AG09309 (cell line): ENCODE measurements at regions not wholly inside any gene's neighbourhood (a gene's known extent, or its start where the extent isn't known, plus 50 kb on each side); places are given as distances from the start of the nearest gene placed in this dataset.
"Not testable (repeated sequence)": the region's sequence is repeated elsewhere in the genome, so short reads cannot be mapped to it uniquely, and the experiment has no call there.

Source experiments
- DNase-seq: peaks from one replicate; pipeline ENCODE4 v3.0.0-alpha.2; 2010; ENCODE audit warnings: low read depth
- H3K4me3 ChIP-seq: 2 replicates; pipeline ENCODE4 v1.5.1; 2011; ENCODE audit warnings: mild to moderate bottlenecking, low read depth, low read length, moderate library complexity; ENCODE audit not compliant: control insufficient read depth
- CTCF ChIP-seq: IDR thresholded peaks from 2 replicates; pipeline ENCODE4 v1.5.1; 2011; ENCODE audit warnings: mild to moderate bottlenecking, low read depth, low read length, inconsistent platforms; ENCODE audit not compliant: insufficient read depth, control insufficient read depth; ENCODE audit errors: missing control alignments

- no peak overlapping the region for H3K4me3 ChIP-seq
- no peak for TF ChIP-seq CTCF
- DNase-seq, result no peak
Measured at GRCh38 chr5:166127766-166128570, 2163.5 kb upstream of the WWC1 start.

DNA sequence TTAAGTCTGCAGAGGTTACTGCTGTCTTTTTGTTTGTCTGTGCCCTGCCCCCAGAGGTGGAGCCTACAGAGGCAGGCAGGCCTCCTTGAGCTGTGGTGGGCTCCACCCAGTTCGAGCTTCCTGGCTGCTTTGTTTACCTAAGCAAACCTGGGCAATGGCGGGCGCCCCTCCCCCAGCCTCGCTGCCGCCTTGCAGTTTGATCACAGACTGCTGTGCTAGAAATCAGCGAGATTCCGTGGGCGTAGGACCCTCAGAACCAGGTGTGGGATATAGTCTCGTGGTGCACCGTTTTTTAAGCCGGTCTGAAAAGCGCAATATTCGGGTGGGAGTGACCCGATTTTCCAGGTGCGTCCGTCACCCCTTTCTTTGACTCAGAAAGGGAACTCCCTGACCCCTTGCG is 2146.3 kb upstream of the WWC1 start:
- not testable (repeated sequence) for H3K4me3 ChIP-seq

GRCh38 chr5:166163996-166164610 is 2127.3 kb upstream of the WWC1 start:
- no peak overlapping the region for H3K4me3 ChIP-seq
- no peak for TF ChIP-seq CTCF
- DNase-seq, result no peak

More for the DNA sequence above, 2146.3 kb upstream of the WWC1 start:
- DNase-seq, result not testable (repeated sequence)

DNA sequence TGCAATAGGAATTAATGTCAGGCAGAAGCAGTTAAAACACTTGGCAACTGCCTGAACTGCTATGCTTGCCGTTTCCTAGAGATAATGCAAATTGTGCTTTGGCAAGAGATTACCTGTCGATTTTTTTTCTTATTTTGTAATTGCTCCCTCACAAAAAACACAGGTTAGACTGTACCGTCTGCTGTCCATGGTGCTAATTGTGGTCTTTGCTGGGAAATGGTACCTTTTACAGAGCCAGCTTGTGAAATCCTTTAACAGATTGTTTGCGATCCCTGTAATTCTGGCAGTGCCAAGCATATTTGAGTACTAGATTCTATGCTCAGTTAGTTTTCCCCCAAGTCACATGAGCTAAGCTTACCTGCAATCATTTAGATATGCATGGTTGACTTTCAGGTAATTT is 2125.8 kb upstream of the WWC1 start:
- no peak overlapping the region for H3K4me3 ChIP-seq
- TF ChIP-seq CTCF, result no peak
- DNase-seq, result no peak

DNA sequence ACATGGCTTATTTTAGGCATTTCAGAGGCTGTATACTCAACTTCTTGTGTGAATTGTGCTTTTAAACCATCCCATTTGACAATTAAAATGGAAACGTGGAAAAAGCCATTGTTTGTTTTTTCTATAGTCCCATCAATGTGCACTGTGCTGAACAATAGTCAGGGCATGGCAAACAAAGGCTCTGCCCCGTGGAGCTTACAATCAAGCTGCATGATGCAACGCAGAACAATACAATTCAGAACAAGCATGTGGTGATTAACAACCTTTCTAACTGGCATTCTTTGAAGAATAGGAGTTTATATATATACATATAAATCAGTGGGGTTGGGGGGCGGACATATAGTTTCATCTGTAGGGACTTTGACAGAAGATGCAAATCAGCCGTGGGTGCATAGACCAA is 2125.4 kb upstream of the WWC1 start:
- no peak for DNase-seq

GRCh38 chr5:166172597-166172996 is 2118.8 kb upstream of the WWC1 start:
- DNase-seq, result no peak
- TF ChIP-seq CTCF, result no peak
- no peak overlapping the region for H3K4me3 ChIP-seq

More for the DNA sequence above, 2125.4 kb upstream of the WWC1 start:
- no peak for TF ChIP-seq CTCF
- no peak overlapping the region for H3K4me3 ChIP-seq

- DNase-seq, result no peak
Measured at GRCh38 chr5:166178411-166179080, 2112.9 kb upstream of the WWC1 start.

More at GRCh38 chr5:166178411-166179080, 2112.9 kb upstream of the WWC1 start:
- H3K4me3 ChIP-seq, result no peak overlapping the region
- TF ChIP-seq CTCF, result no peak
